ENCODE measurements at regions not wholly inside any gene's neighbourhood (a gene's known extent, or its start where the extent isn't known, plus 50 kb on each side); places are given as distances from the start of the nearest gene placed in this dataset.

DNA sequence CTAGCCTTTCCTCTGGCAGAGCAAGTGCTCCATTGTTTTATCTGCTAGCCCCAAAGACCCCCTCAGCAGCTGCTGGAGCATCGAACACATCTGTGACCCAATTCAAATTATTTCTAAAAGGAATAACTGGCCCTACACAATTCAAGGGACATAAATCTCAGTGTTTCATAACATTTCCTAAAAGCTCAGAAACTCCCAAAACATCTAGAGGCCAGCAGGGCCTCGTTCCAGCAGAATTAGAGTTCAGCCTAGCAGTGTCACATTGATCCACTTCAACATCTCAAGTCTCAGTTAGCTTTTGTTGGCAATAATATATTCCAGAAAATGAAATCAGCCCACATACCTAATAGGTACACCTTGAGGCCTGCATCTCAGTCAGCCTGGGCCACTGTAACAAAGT is 179.1 kb downstream of the ETAA1 start:
- DNase-seq (ENCODE audit: extremely low spot score, unreplicated experiment): no peak
- Mint-ChIP-seq H3K27ac (no peak overlapping the region), H3K9me3 (peaks cover 22% of the 10 kb centered on the region), H3K4me3 (no peak overlapping the region), H3K27me3 (peaks cover 5% of the 10 kb centered on the region), H3K4me1 (ENCODE audit: unreplicated experiment) (peaks cover 18% of the 10 kb centered on the region), H3K36me3 (no peaks in the 10 kb centered on the region)
- TF ChIP-seq, protein P1, sequence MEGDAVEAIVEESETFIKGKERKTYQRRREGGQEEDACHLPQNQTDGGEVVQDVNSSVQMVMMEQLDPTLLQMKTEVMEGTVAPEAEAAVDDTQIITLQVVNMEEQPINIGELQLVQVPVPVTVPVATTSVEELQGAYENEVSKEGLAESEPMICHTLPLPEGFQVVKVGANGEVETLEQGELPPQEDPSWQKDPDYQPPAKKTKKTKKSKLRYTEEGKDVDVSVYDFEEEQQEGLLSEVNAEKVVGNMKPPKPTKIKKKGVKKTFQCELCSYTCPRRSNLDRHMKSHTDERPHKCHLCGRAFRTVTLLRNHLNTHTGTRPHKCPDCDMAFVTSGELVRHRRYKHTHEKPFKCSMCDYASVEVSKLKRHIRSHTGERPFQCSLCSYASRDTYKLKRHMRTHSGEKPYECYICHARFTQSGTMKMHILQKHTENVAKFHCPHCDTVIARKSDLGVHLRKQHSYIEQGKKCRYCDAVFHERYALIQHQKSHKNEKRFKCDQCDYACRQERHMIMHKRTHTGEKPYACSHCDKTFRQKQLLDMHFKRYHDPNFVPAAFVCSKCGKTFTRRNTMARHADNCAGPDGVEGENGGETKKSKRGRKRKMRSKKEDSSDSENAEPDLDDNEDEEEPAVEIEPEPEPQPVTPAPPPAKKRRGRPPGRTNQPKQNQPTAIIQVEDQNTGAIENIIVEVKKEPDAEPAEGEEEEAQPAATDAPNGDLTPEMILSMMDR (conservative IDR thresholded peaks at IDR 0.05): no peak

DNA sequence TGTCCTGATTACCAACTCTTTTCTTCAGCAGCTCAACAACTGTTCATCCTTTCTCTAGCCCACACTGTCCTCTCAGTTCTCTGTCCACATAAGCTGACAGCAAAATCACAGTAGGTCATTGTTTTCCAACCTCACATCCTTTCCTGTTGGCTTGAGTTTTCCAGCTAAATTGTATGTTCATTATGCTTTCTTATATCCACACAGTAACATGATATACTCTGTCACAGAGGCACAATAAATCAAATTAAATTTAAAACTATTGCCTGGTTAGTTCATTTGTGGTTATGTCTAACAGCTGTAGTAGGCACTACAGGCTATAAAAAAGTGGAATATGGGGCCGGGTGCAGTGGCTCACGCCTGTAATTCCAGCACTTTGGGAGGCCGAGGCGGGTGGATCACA is 179.9 kb downstream of the ETAA1 start:
- Mint-ChIP-seq H3K4me1 (ENCODE audit: unreplicated experiment) (peaks cover 18% of the 10 kb centered on the region), H3K27me3 (peaks cover 5% of the 10 kb centered on the region), H3K4me3 (no peak overlapping the region), H3K36me3 (no peaks in the 10 kb centered on the region), H3K27ac (no peak overlapping the region), H3K9me3 (peaks cover 22% of the 10 kb centered on the region)
- DNase-seq (ENCODE audit: extremely low spot score, unreplicated experiment): no peak
- TF ChIP-seq, protein P1 (conservative IDR thresholded peaks at IDR 0.05): no peak

- TF ChIP-seq, protein P1 (conservative IDR thresholded peaks at IDR 0.05): no peak
- Mint-ChIP-seq H3K27ac (no peak overlapping the region), H3K36me3 (peaks cover 5% of the 10 kb centered on the region), H3K4me1 (ENCODE audit: unreplicated experiment) (peaks cover 13% of the 10 kb centered on the region), H3K27me3 (no peaks in the 10 kb centered on the region), H3K4me3 (no peak overlapping the region), H3K9me3 (peaks cover 17% of the 10 kb centered on the region)
- no peak for DNase-seq (ENCODE audit: extremely low spot score, unreplicated experiment)
Observed at GRCh38 chr2:67579216-67579615, 182.1 kb downstream of the ETAA1 start.

DNA sequence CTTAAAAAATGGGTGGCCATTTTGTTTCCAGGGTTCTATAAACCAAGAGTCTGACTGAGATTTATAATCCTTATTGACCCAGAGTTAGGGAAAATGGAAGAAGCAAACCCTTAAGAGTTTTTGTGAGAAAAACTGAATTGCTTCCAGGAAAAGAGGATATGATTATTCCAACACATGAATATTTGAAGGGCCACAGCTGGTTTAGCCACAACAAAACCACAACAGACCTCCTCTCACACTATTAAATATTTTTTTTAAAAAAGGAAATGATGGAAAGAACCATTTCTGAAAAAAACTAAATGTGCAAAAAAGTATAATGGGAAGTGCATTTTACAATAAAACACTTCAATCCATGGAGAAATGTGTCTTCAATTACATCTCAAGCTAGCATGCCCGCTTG is 182.7 kb downstream of the ETAA1 start:
- peaks cover 11% of the 10 kb centered on the region for H3K4me1 Mint-ChIP-seq (ENCODE audit: unreplicated experiment)
- peaks cover 5% of the 10 kb centered on the region for H3K36me3 Mint-ChIP-seq
- no peaks in the 10 kb centered on the region for H3K27me3 Mint-ChIP-seq
- DNase-seq (ENCODE audit: extremely low spot score, unreplicated experiment): no peak
- peaks cover 20% of the 10 kb centered on the region for H3K9me3 Mint-ChIP-seq
- no peak overlapping the region for H3K4me3 Mint-ChIP-seq
- TF ChIP-seq, protein P1 (conservative IDR thresholded peaks at IDR 0.05): no peak
- H3K27ac Mint-ChIP-seq: no peak overlapping the region

DNA sequence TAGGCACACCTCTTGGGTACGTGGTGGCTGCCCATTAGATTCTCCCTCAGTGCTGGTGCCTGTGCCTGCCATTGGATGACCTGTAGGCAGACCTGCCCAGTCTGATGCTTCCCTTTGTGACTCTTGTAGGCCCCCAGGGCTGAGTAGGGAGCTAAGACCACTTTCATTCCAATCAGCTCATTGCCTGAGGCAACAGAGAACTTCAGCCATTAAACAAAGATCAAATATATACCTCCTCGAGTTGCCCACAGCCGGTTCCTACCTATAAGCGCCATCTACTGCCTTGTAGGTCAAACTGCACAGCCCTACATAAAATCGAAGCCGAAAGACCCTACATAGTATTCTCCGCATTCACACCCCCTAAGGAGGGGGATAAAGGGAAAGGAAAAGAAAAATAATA is 184.6 kb downstream of the ETAA1 start:
- H3K4me3 Mint-ChIP-seq: no peak overlapping the region
- no peak for DNase-seq (ENCODE audit: extremely low spot score, unreplicated experiment)
- peaks cover 38% of the 10 kb centered on the region for H3K9me3 Mint-ChIP-seq
- H3K4me1 Mint-ChIP-seq (ENCODE audit: unreplicated experiment): peaks cover 11% of the 10 kb centered on the region
- no peaks in the 10 kb centered on the region for H3K27me3 Mint-ChIP-seq
- peaks cover 17% of the 10 kb centered on the region for H3K36me3 Mint-ChIP-seq
- H3K27ac Mint-ChIP-seq: no peak overlapping the region
- TF ChIP-seq, protein P1 (conservative IDR thresholded peaks at IDR 0.05): no peak

DNA sequence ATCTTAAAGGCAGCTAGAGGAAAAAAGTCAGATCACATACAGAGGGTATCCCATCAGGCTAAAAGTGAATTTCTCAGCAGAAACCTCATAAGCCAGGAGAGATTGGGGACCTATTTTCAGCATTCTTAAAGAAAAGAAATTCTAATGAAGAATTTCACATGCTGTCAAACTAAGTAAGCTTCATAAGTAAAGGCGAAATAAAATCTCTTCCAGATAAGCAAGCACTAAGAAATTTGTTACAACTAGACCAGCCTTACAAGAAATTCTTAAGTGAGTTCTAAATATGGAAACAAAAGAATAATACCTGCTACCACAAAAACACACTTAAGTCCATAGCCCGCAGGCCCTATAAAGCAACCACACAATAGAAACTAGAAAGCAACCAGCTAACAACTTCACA is 186.1 kb downstream of the ETAA1 start:
- no peak for DNase-seq (ENCODE audit: extremely low spot score, unreplicated experiment)
- Mint-ChIP-seq H3K4me3 (no peak overlapping the region), H3K36me3 (peaks cover 20% of the 10 kb centered on the region), H3K4me1 (ENCODE audit: unreplicated experiment) (peaks cover 11% of the 10 kb centered on the region), H3K27ac (no peak overlapping the region), H3K27me3 (no peaks in the 10 kb centered on the region), H3K9me3 (peaks cover 29% of the 10 kb centered on the region)
- TF ChIP-seq, protein P1 (conservative IDR thresholded peaks at IDR 0.05): no peak

Data from type B pancreatic cell (in vitro differentiated cells).